ENCODE measurements at regions not wholly inside any gene's neighbourhood (a gene's known extent, or its start where the extent isn't known, plus 50 kb on each side); places are given as distances from the start of the nearest gene placed in this dataset.

- POLR2A ChIA-PET, result no interaction called here
- CTCF ChIA-PET, result no interaction called here
- TF ChIP-seq FOXA1 (IDR thresholded peaks at IDR 0.05) (no peak), PKNOX1 (IDR thresholded peaks at IDR 0.05) (no peak), TARDBP (IDR thresholded peaks at IDR 0.05) (no peak), NFRKB (IDR thresholded peaks at IDR 0.05) (no peak), ARNT (IDR thresholded peaks at IDR 0.05) (no peak), ZNF384 (IDR thresholded peaks at IDR 0.05) (no peak), HDGF (IDR thresholded peaks at IDR 0.05; ENCODE audit: borderline replicate concordance) (no peak), CTBP1 (IDR thresholded peaks at IDR 0.05; ENCODE audit: borderline replicate concordance) (no peak), L3MBTL2 (conservative IDR thresholded peaks at IDR 0.05) (no peak), SP1 (IDR thresholded peaks at IDR 0.05) (no peak), FOXK2 (IDR thresholded peaks at IDR 0.05) (no peak), SUZ12 (IDR thresholded peaks at IDR 0.05) (no peak), ELF4 (IDR thresholded peaks at IDR 0.05) (no peak), BHLHE40 (IDR thresholded peaks at IDR 0.05; ENCODE audit: borderline replicate concordance) (no peak), FOXM1 (IDR thresholded peaks at IDR 0.05; ENCODE audit: borderline replicate concordance) (no peak), LEF1 (IDR thresholded peaks at IDR 0.05; ENCODE audit: borderline replicate concordance) (no peak)
- DNase-seq (ENCODE audit: extremely low spot score), result no peak
Measured at GRCh38 chr20:54772893-54773642, 297.7 kb downstream of the DOK5 start.

GRCh38 chr20:54766483-54766882, 291.1 kb downstream of the DOK5 start:
- TF ChIP-seq ELF4 (IDR thresholded peaks at IDR 0.05), result no peak
- TF ChIP-seq ARNT (IDR thresholded peaks at IDR 0.05), result no peak
- TF ChIP-seq HDGF (IDR thresholded peaks at IDR 0.05; ENCODE audit: borderline replicate concordance), result no peak
- TF ChIP-seq TARDBP (IDR thresholded peaks at IDR 0.05), result no peak
- no peak for TF ChIP-seq BHLHE40 (IDR thresholded peaks at IDR 0.05; ENCODE audit: borderline replicate concordance)
- no peak for TF ChIP-seq CTBP1 (IDR thresholded peaks at IDR 0.05; ENCODE audit: borderline replicate concordance)
- no peak for TF ChIP-seq SP1 (IDR thresholded peaks at IDR 0.05)
- POLR2A ChIA-PET, result no interaction called here
- DNase-seq (ENCODE audit: extremely low spot score), result no peak
- CTCF ChIA-PET, result no interaction called here

- POLR2A ChIA-PET, result no interaction called here
Measured at GRCh38 chr20:54763366-54763765, 288.0 kb downstream of the DOK5 start.

GRCh38 chr20:54759589-54759988, 284.2 kb downstream of the DOK5 start:
- ChIA-PET POLR2A (no interaction called here), CTCF (no interaction called here)
- no peak for DNase-seq (ENCODE audit: extremely low spot score)
- TF ChIP-seq FOXK2 (IDR thresholded peaks at IDR 0.05) (no peak), L3MBTL2 (conservative IDR thresholded peaks at IDR 0.05) (no peak), ARNT (IDR thresholded peaks at IDR 0.05) (no peak), TARDBP (IDR thresholded peaks at IDR 0.05) (no peak), ELF4 (IDR thresholded peaks at IDR 0.05) (no peak), FOXM1 (IDR thresholded peaks at IDR 0.05; ENCODE audit: borderline replicate concordance) (no peak), HDGF (IDR thresholded peaks at IDR 0.05; ENCODE audit: borderline replicate concordance) (no peak), NFRKB (IDR thresholded peaks at IDR 0.05) (no peak)

More at GRCh38 chr20:54763366-54763765, 288.0 kb downstream of the DOK5 start:
- CTCF ChIA-PET, result no interaction called here
- TF ChIP-seq LEF1 (IDR thresholded peaks at IDR 0.05; ENCODE audit: borderline replicate concordance) (no peak), ZNF384 (IDR thresholded peaks at IDR 0.05) (no peak), FOXA1 (IDR thresholded peaks at IDR 0.05) (no peak), CTBP1 (IDR thresholded peaks at IDR 0.05; ENCODE audit: borderline replicate concordance) (no peak), SUZ12 (IDR thresholded peaks at IDR 0.05) (no peak), BHLHE40 (IDR thresholded peaks at IDR 0.05; ENCODE audit: borderline replicate concordance) (no peak), NFRKB (IDR thresholded peaks at IDR 0.05) (no peak), ARNT (IDR thresholded peaks at IDR 0.05) (no peak), TARDBP (IDR thresholded peaks at IDR 0.05) (no peak), L3MBTL2 (conservative IDR thresholded peaks at IDR 0.05) (no peak), ELF4 (IDR thresholded peaks at IDR 0.05) (no peak), FOXM1 (IDR thresholded peaks at IDR 0.05; ENCODE audit: borderline replicate concordance) (no peak), HDGF (IDR thresholded peaks at IDR 0.05; ENCODE audit: borderline replicate concordance) (no peak), SP1 (IDR thresholded peaks at IDR 0.05) (no peak), PKNOX1 (IDR thresholded peaks at IDR 0.05) (no peak), FOXK2 (IDR thresholded peaks at IDR 0.05) (no peak)
- no peak for DNase-seq (ENCODE audit: extremely low spot score)

GRCh38 chr20:54746796-54747195, 271.4 kb downstream of the DOK5 start:
- CTCF ChIA-PET, result no interaction called here
- POLR2A ChIA-PET, result no interaction called here
- no peak for TF ChIP-seq FOXA1 (IDR thresholded peaks at IDR 0.05)
- no peak for TF ChIP-seq BHLHE40 (IDR thresholded peaks at IDR 0.05; ENCODE audit: borderline replicate concordance)
- no peak for TF ChIP-seq FOXM1 (IDR thresholded peaks at IDR 0.05; ENCODE audit: borderline replicate concordance)
- TF ChIP-seq SUZ12 (IDR thresholded peaks at IDR 0.05), result no peak
- TF ChIP-seq SP1 (IDR thresholded peaks at IDR 0.05), result no peak
- TF ChIP-seq L3MBTL2 (conservative IDR thresholded peaks at IDR 0.05), result no peak
- TF ChIP-seq ARNT (IDR thresholded peaks at IDR 0.05), result no peak
- no peak for TF ChIP-seq LEF1 (IDR thresholded peaks at IDR 0.05; ENCODE audit: borderline replicate concordance)
- no peak for TF ChIP-seq HDGF (IDR thresholded peaks at IDR 0.05; ENCODE audit: borderline replicate concordance)
- no peak for TF ChIP-seq CTBP1 (IDR thresholded peaks at IDR 0.05; ENCODE audit: borderline replicate concordance)
- no peak for TF ChIP-seq TARDBP (IDR thresholded peaks at IDR 0.05)
- no peak for TF ChIP-seq ZNF384 (IDR thresholded peaks at IDR 0.05)
- no peak for TF ChIP-seq NFRKB (IDR thresholded peaks at IDR 0.05)
- TF ChIP-seq FOXK2 (IDR thresholded peaks at IDR 0.05), result no peak
- DNase-seq (ENCODE audit: extremely low spot score), result no peak

GRCh38 chr20:54745780-54746179, 270.4 kb downstream of the DOK5 start:
- no peak for DNase-seq (ENCODE audit: extremely low spot score)
- ChIA-PET POLR2A (no interaction called here), CTCF (interaction anchor here (0.7 kb wide), 1 partner anchor 285 kb away, joined by 4 read pairs; no protein-coding TSS in a partner anchor)
- TF ChIP-seq FOXM1 (IDR thresholded peaks at IDR 0.05; ENCODE audit: borderline replicate concordance) (no peak), CTBP1 (IDR thresholded peaks at IDR 0.05; ENCODE audit: borderline replicate concordance) (no peak), LEF1 (IDR thresholded peaks at IDR 0.05; ENCODE audit: borderline replicate concordance) (no peak), NFRKB (IDR thresholded peaks at IDR 0.05) (no peak)
